AG10803 (cell line): ENCODE measurements at regions not wholly inside any gene's neighbourhood (a gene's known extent, or its start where the extent isn't known, plus 50 kb on each side); places are given as distances from the start of the nearest gene placed in this dataset.
A peak's percentile ranks its signal among the peaks of the same experiment; 100 is the strongest.

Source experiments
- DNase-seq: peaks from one replicate; pipeline ENCODE4 v3.0.0; 2010; ENCODE audit warnings: low read depth
- H3K4me3 ChIP-seq: 2 replicates; pipeline ENCODE4 v1.5.1; 2011; ENCODE audit warnings: mild to moderate bottlenecking, low read length, control low read depth
- CTCF ChIP-seq: conservative IDR thresholded peaks from 2 replicates; pipeline ENCODE4 v1.5.1; 2011; ENCODE audit warnings: mild to moderate bottlenecking, low read length, control low read depth, inconsistent platforms

GRCh38 chr2:47249157-47249900 is 73.0 kb upstream of the CALM2 start:
- peak; percentile 36 for DNase-seq
- H3K4me3 ChIP-seq = no peak overlapping the region
- no peak for TF ChIP-seq CTCF

DNA sequence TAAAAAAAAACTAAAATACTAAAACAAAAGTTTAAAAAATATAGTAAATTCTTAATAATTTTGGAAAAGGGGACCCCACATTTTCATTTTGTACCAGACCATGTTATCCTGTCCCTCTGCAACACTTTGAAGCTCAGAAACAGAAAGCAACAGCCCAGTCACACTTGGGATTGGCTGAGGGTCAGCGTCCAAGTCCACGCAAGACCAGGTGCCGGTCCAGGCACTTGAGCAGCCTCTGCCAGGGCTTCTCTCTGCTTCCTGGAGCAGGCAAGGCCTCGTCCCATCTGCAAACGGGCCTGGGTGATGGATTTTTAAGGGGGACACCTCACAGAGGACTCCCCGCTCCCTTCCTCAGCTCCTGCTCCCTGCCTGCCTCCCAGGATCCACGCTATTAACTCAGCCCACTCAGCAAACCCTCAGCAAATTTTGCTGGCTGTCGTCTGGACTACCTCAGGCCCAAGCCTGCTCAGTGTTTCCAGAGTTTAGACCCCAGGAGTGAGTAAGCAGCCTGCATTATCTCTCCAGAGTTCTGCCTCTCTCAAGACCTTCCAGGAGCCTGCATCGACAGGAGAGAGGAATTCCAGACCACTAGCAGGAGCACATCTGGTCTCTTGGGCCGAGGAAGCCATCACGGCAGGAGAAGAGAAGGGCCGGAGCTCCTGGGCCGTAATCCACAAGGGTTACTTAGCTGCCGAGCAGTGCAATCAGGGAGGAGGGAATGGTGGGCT is 67.4 kb upstream of the CALM2 start:
- TF ChIP-seq CTCF = no peak
- H3K4me3 ChIP-seq = no peak overlapping the region
- no peak for DNase-seq

DNA sequence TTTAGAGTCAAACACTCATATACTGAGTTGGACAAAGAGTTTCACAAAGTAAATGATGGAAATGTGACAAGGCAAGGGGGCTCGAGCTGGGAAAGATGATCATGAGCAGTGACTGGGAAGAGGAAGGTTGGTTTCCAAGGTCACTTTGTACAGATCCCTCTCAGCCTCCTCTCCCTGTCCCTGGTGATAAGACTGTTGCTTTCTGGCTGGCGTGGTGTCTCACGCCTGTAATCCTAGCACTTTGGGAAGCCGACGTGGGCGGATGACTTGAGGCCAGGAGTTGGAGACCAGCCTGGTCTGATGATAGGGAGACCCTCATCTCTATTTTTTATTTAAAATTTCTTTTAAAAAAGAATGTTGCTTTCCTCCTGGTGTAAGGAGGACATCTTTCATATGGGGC is 65.4 kb upstream of the CALM2 start:
- H3K4me3 ChIP-seq = no peak overlapping the region
- DNase-seq = no peak
- no peak for TF ChIP-seq CTCF

GRCh38 chr2:47239119-47239969 is 63.0 kb upstream of the CALM2 start:
- TF ChIP-seq CTCF = no peak
- no peak for DNase-seq
- no peak overlapping the region for H3K4me3 ChIP-seq

GRCh38 chr2:47238638-47239037 is 62.3 kb upstream of the CALM2 start:
- H3K4me3 ChIP-seq = no peak overlapping the region
- TF ChIP-seq CTCF = no peak
- peak; percentile 22 for DNase-seq

- no peak overlapping the region for H3K4me3 ChIP-seq
- peak; percentile 26 for DNase-seq
- TF ChIP-seq CTCF = no peak
Measured at GRCh38 chr2:47237375-47238334, 61.3 kb upstream of the CALM2 start.
